Kidney capillary endothelial cell (primary cell): ENCODE measurements at regions not wholly inside any gene's neighbourhood (a gene's known extent, or its start where the extent isn't known, plus 50 kb on each side); places are given as distances from the start of the nearest gene placed in this dataset.
"Not testable (repeated sequence)": the region's sequence is repeated elsewhere in the genome, so short reads cannot be mapped to it uniquely, and the experiment has no call there.

ENCODE experiments used
- DNase-seq: peaks from one replicate; pipeline ENCODE4 v3.0.0-alpha.2; 2018; ENCODE audit warnings: low spot score

- no peak for DNase-seq
These were observed 218.5 kb downstream of the RPS29 start for GRCh38 chr14:49367696-49368095.

GRCh38 chr14:49366416-49366815 lies 219.8 kb downstream of the RPS29 start:
- DNase-seq, result no peak

DNA sequence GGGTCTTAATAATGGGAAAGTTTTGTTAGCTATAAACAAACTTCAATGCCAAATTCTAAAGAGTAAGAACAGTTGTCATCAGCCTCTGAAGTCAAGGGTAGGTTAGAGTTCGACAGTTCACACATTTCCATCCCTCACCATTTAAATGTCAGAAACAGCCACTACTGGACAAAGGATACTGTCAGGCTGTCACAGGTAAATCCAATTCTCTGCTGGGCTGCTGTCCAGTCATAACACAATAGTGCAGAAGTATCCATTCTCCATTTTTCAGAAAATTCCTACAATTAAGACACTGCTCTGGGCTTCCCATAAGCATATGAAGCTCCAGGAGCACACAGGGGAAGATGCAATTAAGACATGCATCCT lies 221.4 kb downstream of the RPS29 start:
- no peak for DNase-seq

DNA sequence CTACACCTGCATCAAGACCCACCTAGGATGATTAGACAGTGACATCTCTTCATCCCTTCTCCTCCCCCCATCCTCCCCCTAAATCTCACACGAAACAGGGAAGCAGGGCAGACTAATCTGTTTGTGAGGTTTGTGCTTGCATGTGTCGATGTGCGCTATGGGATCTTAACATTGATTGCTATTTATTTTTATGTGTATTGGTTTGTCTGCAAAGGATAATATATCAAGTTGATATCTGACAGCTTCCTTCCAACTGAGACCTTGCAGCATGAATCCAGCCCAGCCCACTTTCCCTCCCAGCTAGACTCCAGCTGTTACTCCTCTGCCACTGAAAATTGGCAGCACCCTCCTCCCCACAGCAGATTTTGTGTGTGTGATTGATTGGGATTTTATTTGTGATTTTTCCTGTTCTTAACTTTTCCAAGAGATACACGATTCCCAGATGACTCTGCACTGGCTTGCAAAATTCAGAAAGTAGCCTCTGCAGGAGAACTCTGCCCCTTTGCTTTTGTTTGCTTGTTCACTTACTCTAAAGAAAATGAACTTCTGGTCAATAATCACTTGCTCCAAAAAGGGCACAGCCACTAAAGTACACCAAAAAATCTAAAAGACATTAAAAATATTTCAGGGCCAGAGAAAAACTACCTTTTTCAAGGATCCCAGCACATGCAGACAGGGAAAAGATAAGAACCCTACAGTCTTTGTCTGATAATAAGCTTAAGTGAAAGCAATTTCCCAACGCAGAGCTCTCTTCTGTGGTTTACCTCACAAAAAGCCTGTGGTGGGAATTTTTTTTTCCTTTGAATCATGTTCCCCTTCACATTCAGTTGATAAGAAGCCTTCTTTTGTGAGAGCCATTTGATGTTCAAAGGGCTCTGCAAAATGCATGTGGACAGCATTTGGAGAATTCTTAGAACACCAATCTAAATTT lies 222.1 kb downstream of the RPS29 start:
- DNase-seq, result no peak

DNA sequence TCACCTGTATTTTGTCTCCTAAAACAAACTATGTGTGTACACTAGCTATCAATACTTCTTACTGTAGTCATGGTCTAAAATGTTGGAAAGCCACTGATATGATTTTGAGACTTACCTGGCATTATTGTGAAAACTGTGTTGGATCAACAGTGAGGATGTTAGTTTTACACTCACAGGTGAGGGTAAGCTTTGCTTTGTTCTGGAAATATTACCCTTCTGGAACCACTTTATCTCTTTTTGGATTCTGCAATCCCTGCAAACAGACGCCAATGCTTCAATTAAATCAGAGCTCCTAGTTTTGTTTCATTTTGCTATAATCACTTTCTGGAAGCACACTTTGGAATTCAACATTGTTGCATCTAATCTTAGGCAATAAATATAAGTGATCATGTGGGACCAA lies 223.3 kb downstream of the RPS29 start:
- DNase-seq, result no peak

- DNase-seq, result no peak
These were observed 247.1 kb downstream of the RPS29 start for GRCh38 chr14:49339130-49339529.

DNA sequence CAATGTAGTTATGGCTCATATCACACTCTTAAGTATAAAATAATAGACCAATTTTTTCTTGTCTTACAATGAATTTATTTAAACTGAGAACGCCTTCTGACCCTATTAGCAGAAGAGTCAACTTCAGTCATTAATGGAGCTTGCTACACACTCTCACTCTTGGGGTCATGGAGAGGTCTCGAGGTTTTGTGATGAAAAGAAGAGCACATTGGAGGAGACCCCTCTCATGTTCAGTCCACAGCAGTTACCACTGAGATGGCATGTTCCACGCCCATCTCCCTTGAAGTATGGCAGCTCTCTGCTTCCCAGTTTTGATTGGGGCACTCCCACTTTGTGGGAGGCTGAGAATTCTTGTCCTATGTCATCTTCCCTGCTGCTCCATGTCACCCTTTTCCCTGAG lies 266.4 kb downstream of the RPS29 start:
- DNase-seq, result no peak

DNA sequence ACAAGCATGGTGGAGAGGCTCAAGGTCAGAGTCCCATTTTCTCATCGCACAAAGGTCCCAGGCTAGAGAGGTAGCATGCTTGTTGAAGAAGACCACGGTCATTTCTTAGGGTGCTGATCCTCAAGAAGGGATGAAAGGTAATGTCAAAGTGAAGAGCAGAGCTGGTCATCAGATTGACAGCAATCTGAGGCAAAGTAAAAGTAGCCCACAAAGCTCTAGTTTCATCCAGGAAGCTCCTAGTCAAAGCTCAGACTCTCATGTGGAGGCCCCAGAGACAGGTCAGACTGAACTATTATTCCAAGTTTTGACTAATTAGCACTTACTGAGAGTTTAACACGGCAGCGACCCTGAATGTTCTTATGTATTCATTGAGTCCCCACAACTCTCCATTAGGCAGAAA lies 270.6 kb downstream of the RPS29 start:
- DNase-seq, result no peak

DNA sequence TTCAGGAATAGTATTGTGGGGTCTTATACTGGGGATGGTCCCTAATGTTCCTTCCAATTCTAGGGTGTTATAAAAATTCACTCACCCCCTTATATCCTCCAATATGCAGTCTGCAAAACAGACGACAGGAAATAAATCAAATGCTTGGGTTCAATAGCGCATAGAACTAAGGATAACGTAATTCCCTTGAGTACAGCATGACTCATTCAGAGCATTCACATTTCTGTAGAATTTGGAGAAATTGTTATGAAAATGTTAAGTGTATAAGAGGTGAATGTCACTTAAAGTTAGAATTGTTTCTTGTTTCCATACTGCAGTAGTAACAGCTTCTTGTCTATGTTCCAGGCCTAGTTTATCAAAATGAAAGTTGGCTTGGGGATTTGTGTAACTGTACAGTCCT lies 271.4 kb downstream of the RPS29 start:
- no peak for DNase-seq

DNA sequence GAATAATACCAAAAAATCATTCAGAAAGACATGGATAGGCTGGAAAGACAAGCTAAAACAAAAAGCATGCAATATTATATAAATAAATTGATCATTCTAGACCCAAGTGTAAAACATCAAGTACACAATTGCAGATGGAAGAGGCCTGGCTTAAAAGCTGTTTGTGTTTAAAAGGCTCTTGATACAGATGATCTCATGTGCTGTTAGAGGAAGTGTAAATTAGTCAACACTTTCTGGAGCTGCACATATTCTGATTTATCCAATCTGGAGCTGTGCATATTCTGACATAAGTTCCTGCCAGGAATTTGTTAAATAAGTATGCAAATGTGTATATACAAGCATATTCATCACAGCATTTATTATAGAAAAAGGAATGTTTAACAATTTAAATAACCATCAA lies 273.1 kb downstream of the RPS29 start:
- no peak for DNase-seq

DNA sequence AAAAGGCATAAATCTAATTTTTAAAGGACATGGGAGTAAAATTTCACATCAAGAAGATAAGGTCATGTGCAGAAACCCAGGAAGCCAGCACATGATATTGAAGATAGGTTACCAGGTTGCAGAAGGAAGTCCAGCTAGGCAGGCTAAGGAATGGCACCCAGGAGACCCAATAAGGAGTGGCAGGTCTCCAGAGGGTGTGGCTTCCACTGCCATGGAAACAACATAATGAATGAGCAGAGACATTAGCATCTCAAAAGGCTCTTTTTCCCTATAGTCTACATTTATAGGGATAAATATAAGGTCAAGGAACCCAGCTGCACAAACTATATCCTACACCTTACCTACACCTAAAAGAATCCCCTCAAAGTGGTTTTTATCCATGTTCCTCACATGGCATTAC lies 275.9 kb downstream of the RPS29 start:
- no peak for DNase-seq

DNA sequence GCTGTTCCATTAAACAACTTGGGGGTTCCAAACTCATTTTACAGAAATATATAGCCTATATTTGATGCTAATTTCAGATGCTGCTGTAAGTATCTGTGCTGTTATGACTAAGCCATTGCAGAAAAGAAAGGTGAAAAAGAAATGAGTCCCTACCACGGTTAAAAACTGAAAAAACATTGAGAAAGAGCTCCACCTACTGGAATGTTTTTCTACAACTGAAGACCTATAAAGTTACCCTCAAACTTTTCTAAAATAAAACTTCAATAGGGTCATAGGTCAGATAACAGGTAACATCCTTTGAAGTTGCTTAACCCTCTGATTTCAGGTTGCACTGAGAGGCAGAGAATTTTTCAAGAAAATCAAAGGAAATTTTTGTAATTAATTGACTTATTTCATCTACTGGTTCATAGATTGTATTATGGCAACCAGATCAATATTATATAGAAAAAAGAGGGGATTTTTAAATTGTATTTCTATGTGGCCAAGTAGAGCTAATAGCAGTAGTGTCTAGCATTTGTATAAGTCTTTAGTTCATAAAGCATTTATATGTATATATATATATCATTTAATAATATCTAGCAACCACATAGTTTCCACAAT lies 279.9 kb downstream of the RPS29 start:
- peak; percentile 14 for DNase-seq

- DNase-seq, result peak; percentile 6
These were observed 282.1 kb downstream of the RPS29 start for GRCh38 chr14:49303946-49304516.

DNA sequence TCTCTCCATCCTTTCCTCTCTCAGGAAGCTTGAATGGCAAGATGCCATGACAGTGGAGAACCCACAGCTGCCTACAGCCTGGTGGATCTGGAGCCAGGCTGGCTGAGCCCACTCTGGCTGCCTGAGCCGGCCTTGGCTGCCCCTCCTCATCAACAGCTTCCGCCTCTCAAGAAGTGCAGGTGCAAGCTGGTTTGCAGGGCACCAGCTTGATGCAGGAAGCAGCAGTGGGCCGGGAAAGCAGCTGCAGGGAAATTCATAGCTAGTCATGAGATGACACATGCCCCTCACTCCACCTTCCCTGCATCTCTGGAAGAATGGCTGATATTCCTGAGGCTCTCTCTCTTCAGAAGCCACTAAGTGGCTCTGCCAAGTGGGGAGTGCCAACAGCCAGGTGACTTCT lies 289.1 kb downstream of the RPS29 start:
- no peak for DNase-seq

GRCh38 chr14:49294621-49295148 lies 291.5 kb downstream of the RPS29 start:
- no peak for DNase-seq

GRCh38 chr14:49287004-49287403 lies 299.2 kb downstream of the RPS29 start:
- DNase-seq, result no peak

GRCh38 chr14:49286257-49286983 lies 299.8 kb downstream of the RPS29 start:
- no peak for DNase-seq

GRCh38 chr14:49280566-49280965 lies 305.6 kb downstream of the RPS29 start:
- no peak for DNase-seq

DNA sequence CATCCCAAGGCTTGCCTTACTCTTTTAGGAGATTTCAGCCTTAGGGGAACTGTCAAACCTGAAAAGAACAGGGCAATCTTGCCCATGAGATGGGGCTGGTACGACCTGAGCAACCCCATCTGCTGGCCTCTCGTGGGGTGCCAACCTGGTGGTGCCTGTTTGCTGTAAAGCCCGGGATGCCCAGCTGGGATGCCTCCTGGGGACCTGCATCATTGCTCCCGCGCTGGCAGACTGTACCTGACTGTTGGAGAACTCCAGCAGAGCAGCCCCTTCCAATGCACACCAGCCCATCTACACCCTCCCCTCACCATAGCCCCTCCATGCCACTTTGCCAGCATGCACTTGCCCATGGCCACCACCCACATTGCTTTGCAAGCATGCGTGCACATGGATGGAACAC lies 335.7 kb downstream of the RPS29 start:
- no peak for DNase-seq

- no peak for DNase-seq
These were observed 336.1 kb downstream of the RPS29 start for GRCh38 chr14:49250109-49250508.

DNA sequence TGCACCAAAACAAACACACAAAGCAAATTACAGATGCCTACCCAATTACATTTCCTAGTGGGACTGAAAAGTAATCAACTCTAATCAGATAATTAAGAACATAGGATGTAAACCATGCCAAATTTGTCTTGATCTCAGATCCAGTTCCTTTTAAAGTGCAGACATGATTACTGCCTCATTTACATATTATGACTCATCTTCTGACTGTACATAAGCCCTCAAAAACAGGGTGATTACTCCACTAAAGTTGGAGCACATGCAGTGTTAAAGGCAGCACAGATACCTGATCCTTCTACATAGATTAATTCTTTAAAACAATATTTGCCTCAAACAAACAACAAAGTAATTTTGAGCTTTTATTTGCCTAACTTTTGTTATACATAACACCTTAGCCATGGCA lies 337.2 kb downstream of the RPS29 start:
- DNase-seq, result no peak

DNA sequence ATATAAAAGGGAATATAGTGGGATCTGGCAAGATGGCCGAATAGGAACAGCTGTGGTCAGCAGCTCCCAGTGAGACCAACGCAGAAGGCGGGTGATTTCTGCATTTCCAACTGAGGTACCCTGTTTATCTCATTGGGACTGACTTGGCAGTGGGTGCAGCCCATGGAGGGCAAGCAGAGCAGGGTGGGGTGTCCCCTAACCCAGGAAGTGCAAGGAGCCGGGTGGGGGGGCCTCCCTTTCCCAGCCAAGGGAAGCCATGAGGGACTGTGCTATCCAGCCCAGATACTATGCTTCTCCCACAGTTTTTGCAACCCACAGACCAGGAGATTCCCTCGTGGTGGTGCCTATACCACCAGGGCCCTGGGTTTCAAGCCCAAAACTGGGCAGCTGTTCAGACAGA lies 342.4 kb downstream of the RPS29 start:
- not testable (repeated sequence) for DNase-seq
